Panc1 (cell line): ENCODE measurements at regions not wholly inside any gene's neighbourhood (a gene's known extent, or its start where the extent isn't known, plus 50 kb on each side); places are given as distances from the start of the nearest gene placed in this dataset.
"Not testable (repeated sequence)": the region's sequence is repeated elsewhere in the genome, so short reads cannot be mapped to it uniquely, and the experiment has no call there.

Source experiments
- CTCF ChIP-seq: fragments of 450-650 bp; IDR thresholded peaks from 2 replicates; pipeline ENCODE4 v1.5.1; 2017; ENCODE audit warnings: mild to moderate bottlenecking
- REST ChIP-seq, 2 experiments: IDR thresholded peaks; 2 replicates each; pipeline ENCODE4 v1.6.1; 2011 to 2012; ENCODE audit warnings: low read depth in 2 of 2, control low read depth in 1 of 2, low read length in 1 of 2, mild to moderate bottlenecking in 1 of 2, moderate library complexity in 1 of 2; ENCODE audit not compliant: insufficient read depth in 1 of 2

- TF ChIP-seq CTCF; REST (IDR thresholded peaks at IDR 0.05; ENCODE audit: insufficient read depth in 1 of 2, low read depth in 2 of 2, low read length in 1 of 2): not testable (repeated sequence)
Measured at GRCh38 chr2:120515066-120515758, 169.3 kb downstream of the INHBB start.
